Prostate gland (tissue), 1 donor: ENCODE measurements at regions not wholly inside any gene's neighbourhood (a gene's known extent, or its start where the extent isn't known, plus 50 kb on each side); places are given as distances from the start of the nearest gene placed in this dataset.

Source experiments
- POLR2A ChIP-seq: fragments of 450-650 bp; IDR thresholded peaks from one replicate; pipeline ENCODE4 v1.6.1; 2016; ENCODE audit warnings: antibody characterized with exemption, mild to moderate bottlenecking
- POLR2AphosphoS5 ChIP-seq: sonication (generic); formaldehyde crosslinking; IDR thresholded peaks from one replicate; pipeline ENCODE4 v1.6.1; 2017; ENCODE audit warnings: antibody characterized with exemption

GRCh38 chr5:162858770-162859169, 578.6 kb upstream of the CCNG1 start:
- TF ChIP-seq POLR2A (no peak), POLR2AphosphoS5 (no peak)
